Suprapubic skin (tissue), 3 donors: ENCODE measurements at regions not wholly inside any gene's neighbourhood (a gene's known extent, or its start where the extent isn't known, plus 50 kb on each side); places are given as distances from the start of the nearest gene placed in this dataset.

Experiments
- POLR2A ChIP-seq, 2 donors: fragments of 450-650 bp; IDR thresholded peaks; one replicate each; pipeline ENCODE4 v1.6.1; 2017; ENCODE audit warnings: antibody characterized with exemption in 2 of 2, mild to moderate bottlenecking in 2 of 2, moderate library complexity in 2 of 2
- TF ChIP-seq, protein P1 (sequence below), 2 donors: fragments of 200-600 bp in 1 of 2; fragments of 450-650 bp in 1 of 2; sonication (generic) in 1 of 2; IDR thresholded peaks; one replicate each; pipeline ENCODE4 v1.5.1; 2016 to 2019; ENCODE audit warnings: antibody characterized with exemption in 2 of 2, mild to moderate bottlenecking in 1 of 2, moderate library complexity in 1 of 2

DNA sequence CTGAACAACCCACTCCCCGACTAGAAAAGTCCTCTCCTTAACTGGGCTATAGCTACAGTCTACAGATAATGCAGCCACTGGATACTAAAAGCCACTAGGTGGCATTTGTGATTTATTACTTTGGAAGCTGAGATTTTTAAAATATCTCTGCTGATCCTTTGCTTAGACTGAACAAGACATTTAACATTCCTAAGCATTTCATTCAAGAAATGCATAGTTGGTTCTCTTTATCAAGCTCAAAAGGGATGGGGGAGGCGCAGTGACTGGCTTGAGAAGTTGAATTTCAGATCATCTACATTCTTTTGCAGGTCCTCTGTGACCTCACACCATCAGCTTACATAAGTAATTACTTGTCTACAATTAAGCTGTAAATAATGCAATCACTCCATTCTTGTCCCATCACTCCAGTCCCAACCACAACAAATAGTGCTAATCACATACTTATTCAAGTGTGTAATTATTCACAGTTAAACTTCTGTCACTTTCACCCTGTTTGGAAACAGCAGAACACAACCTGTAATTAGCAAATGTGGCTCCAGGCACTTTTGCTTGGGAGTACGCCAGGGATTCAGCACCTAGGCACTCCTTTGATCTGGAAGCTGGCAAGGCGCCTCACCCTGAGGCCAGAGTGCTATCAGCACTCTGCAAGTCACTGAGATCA, 203.6 kb downstream of the NOVA1 start:
- TF ChIP-seq, protein P1, sequence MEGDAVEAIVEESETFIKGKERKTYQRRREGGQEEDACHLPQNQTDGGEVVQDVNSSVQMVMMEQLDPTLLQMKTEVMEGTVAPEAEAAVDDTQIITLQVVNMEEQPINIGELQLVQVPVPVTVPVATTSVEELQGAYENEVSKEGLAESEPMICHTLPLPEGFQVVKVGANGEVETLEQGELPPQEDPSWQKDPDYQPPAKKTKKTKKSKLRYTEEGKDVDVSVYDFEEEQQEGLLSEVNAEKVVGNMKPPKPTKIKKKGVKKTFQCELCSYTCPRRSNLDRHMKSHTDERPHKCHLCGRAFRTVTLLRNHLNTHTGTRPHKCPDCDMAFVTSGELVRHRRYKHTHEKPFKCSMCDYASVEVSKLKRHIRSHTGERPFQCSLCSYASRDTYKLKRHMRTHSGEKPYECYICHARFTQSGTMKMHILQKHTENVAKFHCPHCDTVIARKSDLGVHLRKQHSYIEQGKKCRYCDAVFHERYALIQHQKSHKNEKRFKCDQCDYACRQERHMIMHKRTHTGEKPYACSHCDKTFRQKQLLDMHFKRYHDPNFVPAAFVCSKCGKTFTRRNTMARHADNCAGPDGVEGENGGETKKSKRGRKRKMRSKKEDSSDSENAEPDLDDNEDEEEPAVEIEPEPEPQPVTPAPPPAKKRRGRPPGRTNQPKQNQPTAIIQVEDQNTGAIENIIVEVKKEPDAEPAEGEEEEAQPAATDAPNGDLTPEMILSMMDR (IDR thresholded peaks at IDR 0.05), result no peak
- no peak for TF ChIP-seq POLR2A (IDR thresholded peaks at IDR 0.05)
